Hepatocyte (in vitro differentiated cells): ENCODE measurements at regions not wholly inside any gene's neighbourhood (a gene's known extent, or its start where the extent isn't known, plus 50 kb on each side); places are given as distances from the start of the nearest gene placed in this dataset.

ENCODE experiments used
- DNase-seq: peaks from one replicate; pipeline ENCODE4 v3.0.0-alpha.2; 2016; ENCODE audit warnings: low spot score
- H2AFZ ChIP-seq: fragments of 200-600 bp; sonication (generic); 2 replicates; pipeline ENCODE4 v1.6.0; 2016; ENCODE audit warnings: antibody characterized with exemption, mild to moderate bottlenecking
- H3K27ac ChIP-seq: fragments of 200-600 bp; sonication (generic); 2 replicates; pipeline ENCODE4 v1.5.1; 2016; ENCODE audit warnings: mild to moderate bottlenecking
- H3K27me3 ChIP-seq: fragments of 200-600 bp; sonication (generic); 2 replicates; pipeline ENCODE4 v1.6.1; 2016
- H3K36me3 ChIP-seq: fragments of 200-600 bp; sonication (generic); replicated peaks from 2 replicates; pipeline ENCODE4 v1.5.1; 2016; ENCODE audit warnings: low read depth; ENCODE audit not compliant: insufficient read depth
- H3K4me1 ChIP-seq: fragments of 200-600 bp; sonication (generic); 2 replicates; pipeline ENCODE4 v1.5.1; 2016; ENCODE audit warnings: mild to moderate bottlenecking, moderate library complexity; ENCODE audit not compliant: insufficient read depth
- H3K4me2 ChIP-seq: fragments of 200-600 bp; sonication (generic); 2 replicates; pipeline ENCODE4 v1.6.0; 2016
- H3K4me3 ChIP-seq: fragments of 200-600 bp; sonication (generic); 2 replicates; pipeline ENCODE4 v1.5.1; 2016; ENCODE audit warnings: mild to moderate bottlenecking
- H3K79me2 ChIP-seq: fragments of 200-600 bp; sonication (generic); 2 replicates; pipeline ENCODE4 v1.6.0; 2017; ENCODE audit warnings: mild to moderate bottlenecking
- H3K9me2 ChIP-seq: fragments of 200-600 bp; sonication (generic); replicated peaks from 2 replicates; pipeline ENCODE4 v1.6.0; 2017; ENCODE audit warnings: mild to moderate bottlenecking; ENCODE audit not compliant: insufficient read depth
- H3K9me3 ChIP-seq: fragments of 200-600 bp; sonication (generic); 2 replicates; pipeline ENCODE4 v1.5.1; 2016; ENCODE audit warnings: low read depth, mild to moderate bottlenecking
- H4K20me1 ChIP-seq: fragments of 200-600 bp; sonication (generic); 2 replicates; pipeline ENCODE4 v1.6.0; 2016; ENCODE audit warnings: mild to moderate bottlenecking; ENCODE audit not compliant: insufficient read depth, poor library complexity, severe bottlenecking
- CTCF ChIP-seq: fragments of 200-600 bp; sonication (generic); IDR thresholded peaks from 2 replicates; pipeline ENCODE4 v1.5.1; 2016; ENCODE audit warnings: antibody characterized with exemption, mild to moderate bottlenecking; ENCODE audit not compliant: poor library complexity
- EZH2 ChIP-seq: fragments of 200-600 bp; sonication (generic); IDR thresholded peaks from 2 replicates; pipeline ENCODE4 v1.6.1; 2016; ENCODE audit warnings: antibody characterized with exemption, mild to moderate bottlenecking, borderline replicate concordance
- EZH2phosphoT487 ChIP-seq: fragments of 200-600 bp; sonication (generic); IDR thresholded peaks from one replicate; pipeline ENCODE4 v1.6.1; 2018; ENCODE audit warnings: antibody characterized with exemption, mild to moderate bottlenecking, low read depth, moderate library complexity; ENCODE audit not compliant: unreplicated experiment, severe bottlenecking
- WGBS: methylation state at CpG from one replicate; pipeline ENCODE4 v1.1.6; 2016; ENCODE audit warnings: low lambda C conversion rate; ENCODE audit errors: missing lambda C conversion rate; 5-methylcytosine and 5-hydroxymethylcytosine counted together

GRCh38 chr4:18285357-18285756 is 263.8 kb upstream of the LCORL start:
- Histone ChIP-seq H3K79me2 (no peaks in the 10 kb centered on the region), H3K27me3 (no peaks in the 10 kb centered on the region), H3K4me3 (no peak overlapping the region), H2AFZ (no peak overlapping the region), H3K4me2 (no peak overlapping the region), H3K9me3 (no peaks in the 10 kb centered on the region), H3K9me2 (no peaks in the 10 kb centered on the region), H4K20me1 (no peaks in the 10 kb centered on the region), H3K36me3 (no peaks in the 10 kb centered on the region), H3K27ac (no peak overlapping the region), H3K4me1 (no peaks in the 10 kb centered on the region)
- 77% methylated on average over 4 of the region's 4 CpGs for WGBS
- TF ChIP-seq EZH2phosphoT487 (no peak), CTCF (no peak), EZH2 (no peak)
- DNase-seq, result no peak

- 79% methylated on average over 4 of the region's 4 CpGs for WGBS
- Histone ChIP-seq H3K4me2 (no peak overlapping the region), H3K9me2 (no peaks in the 10 kb centered on the region), H3K27ac (no peak overlapping the region), H4K20me1 (no peaks in the 10 kb centered on the region), H3K4me1 (no peaks in the 10 kb centered on the region), H3K36me3 (no peaks in the 10 kb centered on the region), H3K9me3 (no peaks in the 10 kb centered on the region), H3K4me3 (no peak overlapping the region), H3K79me2 (no peaks in the 10 kb centered on the region), H2AFZ (no peak overlapping the region), H3K27me3 (no peaks in the 10 kb centered on the region)
- TF ChIP-seq EZH2, result no peak
- TF ChIP-seq CTCF, result no peak
- no peak for TF ChIP-seq EZH2phosphoT487
- no peak for DNase-seq
Observed at GRCh38 chr4:18278244-18278643, 256.7 kb upstream of the LCORL start.

GRCh38 chr4:18262832-18263231 is 241.3 kb upstream of the LCORL start:
- H3K9me3 ChIP-seq, result no peaks in the 10 kb centered on the region
- no peak overlapping the region for H3K27ac ChIP-seq
- DNase-seq, result no peak
- H3K36me3 ChIP-seq, result no peaks in the 10 kb centered on the region
- H3K4me2 ChIP-seq, result no peak overlapping the region
- H3K79me2 ChIP-seq, result no peaks in the 10 kb centered on the region
- no peaks in the 10 kb centered on the region for H3K9me2 ChIP-seq
- H2AFZ ChIP-seq, result no peak overlapping the region
- no peaks in the 10 kb centered on the region for H3K4me1 ChIP-seq
- no peaks in the 10 kb centered on the region for H3K27me3 ChIP-seq
- 78% methylated on average over 3 of the region's 3 CpGs for WGBS
- no peaks in the 10 kb centered on the region for H4K20me1 ChIP-seq
- no peak overlapping the region for H3K4me3 ChIP-seq
- TF ChIP-seq EZH2phosphoT487 (no peak), CTCF (no peak), EZH2 (no peak)

- 93% methylated on average over 1 of the region's 1 CpG for WGBS
- Histone ChIP-seq H3K79me2 (no peaks in the 10 kb centered on the region), H2AFZ (no peak overlapping the region), H3K27me3 (no peaks in the 10 kb centered on the region), H4K20me1 (no peaks in the 10 kb centered on the region), H3K9me2 (no peaks in the 10 kb centered on the region), H3K9me3 (no peaks in the 10 kb centered on the region), H3K4me1 (no peaks in the 10 kb centered on the region), H3K36me3 (no peaks in the 10 kb centered on the region), H3K27ac (no peak overlapping the region), H3K4me2 (no peak overlapping the region), H3K4me3 (no peak overlapping the region)
- no peak for DNase-seq
- TF ChIP-seq EZH2phosphoT487 (no peak), CTCF (no peak)
Observed at GRCh38 chr4:18252052-18252451, 230.5 kb upstream of the LCORL start.
